GM12878 (cell line): ENCODE measurements at regions not wholly inside any gene's neighbourhood (a gene's known extent, or its start where the extent isn't known, plus 50 kb on each side); places are given as distances from the start of the nearest gene placed in this dataset.

Source experiments
- ATAC-seq: fragments of 200-7000 bp; cut with Tn5 transposase; 3 replicates; pipeline ENCODE4 v1.9.1; 2020; ENCODE audit warnings: mild to moderate bottlenecking, moderate library complexity
- BruUV-seq: library from RNA; stranded (reverse); fragments of 400-500 nt; replicated peaks from 2 replicates; lab custom pipeline; 2021; lab: Mats Ljungman, UMichigan
- CTCF ChIA-PET: fragments of 300-600 bp; sonication (Branson Sonifier 250); formaldehyde crosslinking; extraction: SDS; loops from one replicate; lab custom pipeline; 2021; ENCODE audit warnings: inconsistent platforms; lab: Yijun Ruan, JAX
- POLR2A ChIA-PET: fragments of 350-600 bp; formaldehyde crosslinking; extraction: SDS; loops from one replicate; lab custom pipeline; 2021; ENCODE audit warnings: inconsistent platforms; lab: Charles Lee
- RAD21 ChIA-PET: fragments of 300-600 bp; sonication (Branson Sonifier 250); formaldehyde crosslinking; loops from one replicate; lab custom pipeline; 2023; ENCODE audit warnings: antibody characterized with exemption; ENCODE audit not compliant: unreplicated experiment; lab: Charles Lee
- SMC1A ChIA-PET: fragments of 300-600 bp; sonication (Branson Sonifier 250); formaldehyde crosslinking; loops from one replicate; lab custom pipeline; 2023; ENCODE audit not compliant: unreplicated experiment, uncharacterized antibody; lab: Charles Lee
- DNase-seq: peaks from one replicate; pipeline ENCODE4 v3.0.0-alpha.2; 2011; ENCODE audit warnings: low read depth, low spot score
- FAIRE-seq: peaks from 3 replicates; lab custom pipeline; 2011; peaks lifted over from hg19 to GRCh38; lab: Jason Lieb, UNC
- H2AFZ ChIP-seq: 2 replicates; pipeline ENCODE4 v1.6.0; 2011; ENCODE audit warnings: low read depth, low read length, control low read depth; ENCODE audit not compliant: control insufficient read depth
- H3K27ac ChIP-seq: 2 replicates; pipeline ENCODE4 v1.5.1; 2011; ENCODE audit warnings: control low read depth; ENCODE audit not compliant: control insufficient read depth, insufficient read depth
- H3K27me3 ChIP-seq, 2 experiments: replicated peaks in 1 of 2; 2 replicates each; pipeline versions ENCODE4 v1.6.0 to v1.6.1; 2011; ENCODE audit warnings: low read length in 1 of 2; ENCODE audit not compliant: control insufficient read depth in 2 of 2, insufficient read depth in 2 of 2
- H3K36me3 ChIP-seq, 2 experiments: 2 replicates each; pipeline ENCODE4 v1.5.1; 2011; ENCODE audit warnings: low read length in 1 of 2; ENCODE audit not compliant: control insufficient read depth in 2 of 2, insufficient read depth in 2 of 2
- H3K4me1 ChIP-seq: 2 replicates; pipeline ENCODE4 v1.6.1; 2011; ENCODE audit warnings: mild to moderate bottlenecking, low read length, moderate library complexity, mixed read lengths; ENCODE audit not compliant: control insufficient read depth, insufficient read depth
- H3K4me2 ChIP-seq: 2 replicates; pipeline ENCODE4 v1.6.0; 2011; ENCODE audit warnings: control low read depth; ENCODE audit not compliant: control insufficient read depth, insufficient read depth
- H3K4me3 ChIP-seq: fragments of 200-600 bp; sonication (generic); 2 replicates; pipeline ENCODE4 v1.5.1; 2016
- H3K79me2 ChIP-seq: 2 replicates; pipeline ENCODE4 v1.6.0; 2011; ENCODE audit warnings: low read length; ENCODE audit not compliant: control insufficient read depth, insufficient read depth
- H3K9ac ChIP-seq: 2 replicates; pipeline ENCODE4 v1.8.0; 2011; ENCODE audit warnings: low read length, control low read depth, mixed read lengths; ENCODE audit not compliant: control insufficient read depth, insufficient read depth
- H3K9me3 ChIP-seq: replicated peaks from 3 replicates; pipeline ENCODE4 v1.5.1; 2011; ENCODE audit warnings: mild to moderate bottlenecking, low read length; ENCODE audit not compliant: control insufficient read depth, insufficient read depth
- H4K20me1 ChIP-seq: 2 replicates; pipeline ENCODE4 v1.6.0; 2011; ENCODE audit not compliant: control insufficient read depth, insufficient read depth
- POLR2AphosphoS5 ChIP-seq: IDR thresholded peaks from 2 replicates; pipeline ENCODE4 v1.6.1; 2011; ENCODE audit warnings: mild to moderate bottlenecking, low read length, inconsistent platforms
- TCF12 ChIP-seq: IDR thresholded peaks from 2 replicates; pipeline ENCODE4 v1.6.1; 2011; ENCODE audit warnings: low read depth, mild to moderate bottlenecking, low read length
- TCF3 ChIP-seq: IDR thresholded peaks from 2 replicates; pipeline ENCODE4 v1.6.1; 2012; ENCODE audit warnings: low read depth, mild to moderate bottlenecking, low read length, borderline replicate concordance; ENCODE audit not compliant: insufficient read depth
- ZZZ3 ChIP-seq: IDR thresholded peaks from 2 replicates; pipeline ENCODE4 v1.6.1; 2011; ENCODE audit warnings: low read depth; ENCODE audit not compliant: control insufficient read depth, insufficient read length
- WGBS: methylation state at CpG from one replicate; pipeline ENCODE4 v1.1.6; 2016; ENCODE audit warnings: low lambda C conversion rate; ENCODE audit not compliant: insufficient replicate concordance, insufficient coverage; ENCODE audit errors: missing lambda C conversion rate; 5-methylcytosine and 5-hydroxymethylcytosine counted together
- in situ Hi-C: fragments of 300-500 bp; cut with MboI; formaldehyde crosslinking; loops from 9 replicates; pipeline ENCODE4 v1.14.3; 2018; ENCODE audit warnings: mixed read lengths
- intact Hi-C: fragments of 100-400 bp; cut with micrococcal nuclease; formaldehyde crosslinking; loops from one replicate; pipeline ENCODE4 v1.14.2; 2022; ENCODE audit not compliant: unreplicated experiment

- POLR2A ChIA-PET, result no interaction called here
- H2AFZ ChIP-seq, result no peak overlapping the region
- in situ Hi-C loops, result no loop called here
- SMC1A ChIA-PET, result no interaction called here
- TF ChIP-seq TCF3 (no peak), POLR2AphosphoS5 (no peak), TCF12 (no peak)
- TF ChIP-seq, all 136 proteins: peak for 0
- no peak overlapping the region for H3K9ac ChIP-seq
- no peak for ATAC-seq
- no peaks in the 10 kb centered on the region for H4K20me1 ChIP-seq
- H3K4me3 ChIP-seq, result no peak overlapping the region
- 51% methylated on average over 17 of the region's 17 CpGs for WGBS
- no peak overlapping the region for H3K27ac ChIP-seq
- no peaks in the 10 kb centered on the region for H3K36me3 ChIP-seq
- no peak for DNase-seq
- ChIA-PET CTCF (no interaction called here), RAD21 (no interaction called here)
- FAIRE-seq, result no peak
- no peaks in the 10 kb centered on the region for H3K79me2 ChIP-seq
- H3K9me3 ChIP-seq, result peaks cover 1% of the 10 kb centered on the region; the same call in 1 of the 3 replicates
- no peak overlapping the region for H3K4me2 ChIP-seq
- H3K27me3 ChIP-seq, result no peaks in the 10 kb centered on the region
- BruUV-seq, result no TSS peak
- no peaks in the 10 kb centered on the region for H3K4me1 ChIP-seq
- intact Hi-C loops, result no loop called here
Measured at GRCh38 chr22:48337957-48338792, 1489.5 kb downstream of the BRD1 start.

- 14% methylated on average over 7 of the region's 7 CpGs for WGBS
- TF ChIP-seq ZZZ3, result no peak
- FAIRE-seq, result no peak
- SMC1A ChIA-PET, result no interaction called here
- H3K4me1 ChIP-seq, result no peaks in the 10 kb centered on the region
- no TSS peak for BruUV-seq
- DNase-seq, result no peak
- H3K36me3 ChIP-seq, result no peaks in the 10 kb centered on the region
- H3K79me2 ChIP-seq, result no peaks in the 10 kb centered on the region
- H4K20me1 ChIP-seq, result no peaks in the 10 kb centered on the region
- intact Hi-C loops (no loop called here), in situ Hi-C loops (no loop called here)
- no peak overlapping the region for H3K27ac ChIP-seq
- no peak overlapping the region for H2AFZ ChIP-seq
- no peak overlapping the region for H3K4me2 ChIP-seq
- H3K4me3 ChIP-seq, result no peak overlapping the region
- POLR2A ChIA-PET, result no interaction called here
- ATAC-seq, result no peak
- no peak overlapping the region for H3K9ac ChIP-seq
- H3K27me3 ChIP-seq, result no peaks in the 10 kb centered on the region
- H3K9me3 ChIP-seq, result peaks cover 1% of the 10 kb centered on the region; the same call in 1 of the 3 replicates
- CTCF ChIA-PET, result no interaction called here
- RAD21 ChIA-PET, result no interaction called here
Measured at GRCh38 chr22:48336339-48337060, 1491.2 kb downstream of the BRD1 start.
